Spleen (tissue), 11 donors: ENCODE measurements at regions not wholly inside any gene's neighbourhood (a gene's known extent, or its start where the extent isn't known, plus 50 kb on each side); places are given as distances from the start of the nearest gene placed in this dataset.

ENCODE experiments used
- DNase-seq: peaks from one replicate; pipeline ENCODE4 v3.0.0-alpha.2; 2020
- H3K27ac ChIP-seq, 8 donors: fragments of 200-600 bp; sonication (generic) in 7 of 8; 1 replicate in 4 of 8; 2 replicates in 4 of 8; pipeline versions ENCODE4 v1.5.0 to v1.8.0; 2016 to 2021; ENCODE audit warnings: inconsistent platforms in 4 of 8, mild to moderate bottlenecking in 4 of 8, moderate library complexity in 1 of 8
- H3K27me3 ChIP-seq, 7 donors: fragments of 200-600 bp; sonication (generic) in 6 of 7; replicated peaks in 1 of 7; 1 replicate in 4 of 7; 2 replicates in 3 of 7; pipeline versions ENCODE4 v1.5.0 to v1.8.0; 2016 to 2021; ENCODE audit warnings: inconsistent platforms in 3 of 7, mild to moderate bottlenecking in 1 of 7
- H3K36me3 ChIP-seq, 6 donors: fragments of 200-600 bp; sonication (generic) in 5 of 6; 1 replicate in 4 of 6; 2 replicates in 2 of 6; pipeline versions ENCODE4 v1.5.0 to v1.8.0; 2016 to 2021; ENCODE audit warnings: inconsistent platforms in 2 of 6
- H3K4me1 ChIP-seq, 6 donors: fragments of 200-600 bp; sonication (generic) in 5 of 6; 1 replicate in 3 of 6; 2 replicates in 3 of 6; pipeline versions ENCODE4 v1.5.0 to v1.8.0; 2016 to 2021; ENCODE audit warnings: inconsistent platforms in 3 of 6
- H3K4me3 ChIP-seq, 8 donors: fragments of 200-600 bp; sonication (generic) in 7 of 8; 1 replicate in 4 of 8; 2 replicates in 4 of 8; pipeline versions ENCODE4 v1.5.0 to v1.8.0; 2016 to 2021; ENCODE audit warnings: inconsistent platforms in 4 of 8, mild to moderate bottlenecking in 4 of 8, moderate library complexity in 2 of 8
- H3K9me3 ChIP-seq, 8 donors: fragments of 200-600 bp; sonication (generic) in 7 of 8; 1 replicate in 4 of 8; 2 replicates in 4 of 8; pipeline versions ENCODE4 v1.5.0 to v1.8.0; 2016 to 2021; ENCODE audit warnings: inconsistent platforms in 4 of 8
- POLR2A ChIP-seq, 3 donors: fragments of 450-650 bp; IDR thresholded peaks; one replicate each; pipeline ENCODE4 v1.5.1; 2017; ENCODE audit warnings: antibody characterized with exemption in 3 of 3, mild to moderate bottlenecking in 1 of 3
- POLR2AphosphoS5 ChIP-seq, 3 donors: sonication (generic); formaldehyde crosslinking; IDR thresholded peaks; one replicate each; pipeline ENCODE4 v1.5.1; 2017; ENCODE audit warnings: antibody characterized with exemption in 3 of 3
- WGBS, 5 donors: extraction: QIAGEN DNeasy Blood & Tissue Kit in 3 of 5; methylation state at CpG; one replicate each; pipeline versions ENCODE4 v1.1.5 to v1.1.7; 2013 to 2018; 5-methylcytosine and 5-hydroxymethylcytosine counted together
- intact Hi-C: fragments of 100-400 bp; cut with DNase I; formaldehyde crosslinking; loops from one replicate; pipeline ENCODE4 v1.15.0; 2023; ENCODE audit warnings: low total_unique reads
- TF ChIP-seq, protein P1 (sequence below), 11 experiments: fragments of 200-600 bp in 7 of 11; fragments of 450-650 bp in 4 of 11; sonication (generic) in 4 of 11; IDR thresholded peaks in 8 of 11; conservative IDR thresholded peaks in 3 of 11; 1 replicate in 7 of 11; 2 replicates in 4 of 11; pipeline versions ENCODE4 v1.4.0 to v1.8.0; 2016 to 2021; ENCODE audit warnings: antibody characterized with exemption in 11 of 11, inconsistent platforms in 4 of 11, mild to moderate bottlenecking in 1 of 11
- donor health status: healthy with polysubstance abuse.
- donor health status: DM: no; HTN: no; CAD: no; lungs with moderate emphysema.
- donor health status: DM: no; HTN: no; CAD: no.
- donor health status: Bipolar disorder and iron deficiency.
- donor health status: healthy.
- donor health status: DM: no; HTN: no; CAD: no.
- donor health status: DM: yes; HTN: yes; CAD: no.

DNA sequence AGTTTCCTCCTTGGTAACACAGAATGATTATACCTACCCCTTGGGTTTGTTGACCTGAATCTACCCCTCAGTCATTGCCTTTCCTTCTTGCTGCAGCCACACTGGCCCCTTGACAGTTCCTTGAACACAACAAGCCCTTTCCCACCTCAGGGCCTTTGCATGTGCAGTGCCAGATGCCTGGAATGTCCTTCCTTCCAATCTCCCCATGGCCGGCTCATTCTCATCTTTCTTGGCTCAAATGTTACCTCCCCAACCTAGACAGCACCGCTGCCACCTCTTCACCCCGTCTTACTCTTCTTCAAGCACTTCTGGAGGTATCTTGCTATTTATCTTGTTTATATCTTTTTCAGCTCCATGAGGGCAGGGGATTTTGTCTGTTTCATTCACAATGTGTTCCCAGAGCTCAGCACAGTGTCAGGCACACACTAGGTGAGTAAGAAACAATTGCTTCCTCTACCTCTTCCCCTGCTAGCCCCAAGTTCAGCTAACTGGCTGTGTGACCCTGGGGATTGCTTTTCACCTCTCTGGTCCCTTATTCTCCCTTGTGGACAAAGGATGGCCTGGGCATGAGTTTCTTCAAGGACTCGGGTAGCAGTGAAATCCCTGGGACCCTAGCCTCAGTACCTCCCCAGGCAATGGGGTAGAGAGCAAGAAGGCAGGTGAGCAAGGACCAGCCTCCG lies 121.5 kb downstream of the CEBPB start:
- peak; percentile 25 for DNase-seq
- no peak overlapping the region for H3K4me3 ChIP-seq
- no peaks in the 10 kb centered on the region for H3K36me3 ChIP-seq
- TF ChIP-seq POLR2A (IDR thresholded peaks at IDR 0.05) = no peak
- TF ChIP-seq POLR2AphosphoS5 (IDR thresholded peaks at IDR 0.05) = no peak
- TF ChIP-seq, protein P1, sequence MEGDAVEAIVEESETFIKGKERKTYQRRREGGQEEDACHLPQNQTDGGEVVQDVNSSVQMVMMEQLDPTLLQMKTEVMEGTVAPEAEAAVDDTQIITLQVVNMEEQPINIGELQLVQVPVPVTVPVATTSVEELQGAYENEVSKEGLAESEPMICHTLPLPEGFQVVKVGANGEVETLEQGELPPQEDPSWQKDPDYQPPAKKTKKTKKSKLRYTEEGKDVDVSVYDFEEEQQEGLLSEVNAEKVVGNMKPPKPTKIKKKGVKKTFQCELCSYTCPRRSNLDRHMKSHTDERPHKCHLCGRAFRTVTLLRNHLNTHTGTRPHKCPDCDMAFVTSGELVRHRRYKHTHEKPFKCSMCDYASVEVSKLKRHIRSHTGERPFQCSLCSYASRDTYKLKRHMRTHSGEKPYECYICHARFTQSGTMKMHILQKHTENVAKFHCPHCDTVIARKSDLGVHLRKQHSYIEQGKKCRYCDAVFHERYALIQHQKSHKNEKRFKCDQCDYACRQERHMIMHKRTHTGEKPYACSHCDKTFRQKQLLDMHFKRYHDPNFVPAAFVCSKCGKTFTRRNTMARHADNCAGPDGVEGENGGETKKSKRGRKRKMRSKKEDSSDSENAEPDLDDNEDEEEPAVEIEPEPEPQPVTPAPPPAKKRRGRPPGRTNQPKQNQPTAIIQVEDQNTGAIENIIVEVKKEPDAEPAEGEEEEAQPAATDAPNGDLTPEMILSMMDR (IDR thresholded peaks at IDR 0.05 in 8 of 11, conservative IDR thresholded peaks at IDR 0.05 in 3 of 11) = no peak
- H3K9me3 ChIP-seq = no peaks in the 10 kb centered on the region
- intact Hi-C loops = no loop called here
- H3K27me3 ChIP-seq = peaks cover 0 to 20% (median 0%) of the 10 kb centered on the region in 7 donors
- H3K4me1 ChIP-seq = peaks cover 0 to 44% (median 20%) of the 10 kb centered on the region in 6 donors
- H3K27ac ChIP-seq = peak overlapping the region in 7 of 8 donors; percentile 60 to 89 (median 83)
- 70 to 89% (median 84%) methylated on average over 5 of the region's 5 CpGs for WGBS, 5 donors

DNA sequence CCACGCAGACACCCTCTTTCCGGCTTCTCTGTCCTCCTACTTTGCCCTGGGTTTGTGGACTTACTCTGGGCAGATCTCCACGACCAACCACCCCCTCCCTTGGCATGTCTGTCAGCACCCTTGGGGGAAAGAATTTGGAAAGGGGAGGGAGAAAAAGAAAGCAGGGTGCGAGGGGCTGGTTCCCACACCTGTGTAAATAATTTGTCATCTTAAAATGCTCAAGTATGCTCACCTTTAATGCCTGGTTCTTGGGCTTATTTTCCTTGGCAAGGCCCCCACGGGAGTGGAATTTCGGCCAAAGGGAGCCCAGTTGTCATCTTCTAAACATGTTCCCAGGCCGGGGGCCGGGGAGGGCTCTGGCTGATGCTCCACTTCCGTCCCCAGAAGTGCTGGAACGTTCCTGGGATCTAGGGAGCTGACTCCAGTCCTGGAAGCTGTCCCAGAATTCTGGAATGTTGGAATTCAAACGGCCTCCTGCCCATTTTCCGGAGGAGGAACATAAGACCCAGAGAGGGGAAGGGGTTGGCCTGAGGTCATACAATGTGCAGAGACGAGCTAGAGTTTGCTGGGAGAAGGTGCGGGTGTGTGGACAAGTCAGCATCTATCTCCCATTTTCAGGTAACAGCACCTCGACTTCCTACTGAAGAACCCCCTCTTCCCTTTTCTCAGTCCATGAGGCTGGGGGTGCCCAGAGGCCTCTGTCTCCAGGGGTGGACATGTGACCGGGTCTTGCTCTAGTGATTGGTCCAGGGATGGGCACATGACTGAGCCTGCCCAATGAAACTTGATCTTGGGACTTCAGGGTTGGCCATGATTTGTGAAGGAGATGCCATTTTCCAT lies 122.3 kb downstream of the CEBPB start:
- Histone ChIP-seq H3K27me3 (peaks cover 0 to 27% (median 0%) of the 10 kb centered on the region in 7 donors), H3K27ac (peak overlapping the region in 7 of 8 donors; percentile 60 to 89 (median 83)), H3K4me3 (no peak overlapping the region), H3K9me3 (no peaks in the 10 kb centered on the region), H3K36me3 (no peaks in the 10 kb centered on the region), H3K4me1 (peaks cover 0 to 44% (median 17%) of the 10 kb centered on the region in 6 donors)
- intact Hi-C loops = no loop called here
- DNase-seq = peak; percentile 7
- TF ChIP-seq POLR2AphosphoS5 (IDR thresholded peaks at IDR 0.05) (peak in 2 of 3 donors; percentile 59 to 64), POLR2A (IDR thresholded peaks at IDR 0.05) (no peak)
- 61 to 86% (median 69%) methylated on average over 14 to 16 of the region's 16 CpGs for WGBS, 5 donors

DNA sequence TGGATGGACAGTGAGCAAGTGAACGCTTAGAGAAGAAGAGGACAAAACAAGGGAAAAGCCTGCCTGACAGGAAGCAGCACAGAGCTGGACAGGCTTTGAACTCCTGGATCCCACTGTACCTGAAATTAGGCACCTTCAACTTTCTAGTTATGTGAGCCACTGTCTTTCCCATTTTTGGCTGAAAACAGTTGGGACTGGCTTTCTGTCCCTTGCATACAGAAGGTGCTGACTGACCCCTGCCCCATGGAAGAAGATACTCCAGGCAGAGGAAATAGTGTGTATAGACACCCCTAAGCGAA lies 122.8 kb downstream of the CEBPB start:
- peaks cover 0 to 31% (median 0%) of the 10 kb centered on the region in 7 donors for H3K27me3 ChIP-seq
- no peaks in the 10 kb centered on the region for H3K36me3 ChIP-seq
- no peak overlapping the region for H3K4me3 ChIP-seq
- DNase-seq = peak; percentile 42
- peak overlapping the region in 6 of 8 donors; percentile 49 to 89 (median 74) for H3K27ac ChIP-seq
- intact Hi-C loops = no loop called here
- H3K4me1 ChIP-seq = peaks cover 0 to 41% (median 13%) of the 10 kb centered on the region in 6 donors
- H3K9me3 ChIP-seq = no peaks in the 10 kb centered on the region
- 83 to 88% (median 85%) methylated on average over 2 of the region's 2 CpGs for WGBS, 5 donors
- TF ChIP-seq, protein P1 (IDR thresholded peaks at IDR 0.05 in 8 of 11, conservative IDR thresholded peaks at IDR 0.05 in 3 of 11) = no peak
- TF ChIP-seq POLR2AphosphoS5 (IDR thresholded peaks at IDR 0.05) (no peak), POLR2A (IDR thresholded peaks at IDR 0.05) (no peak)

DNA sequence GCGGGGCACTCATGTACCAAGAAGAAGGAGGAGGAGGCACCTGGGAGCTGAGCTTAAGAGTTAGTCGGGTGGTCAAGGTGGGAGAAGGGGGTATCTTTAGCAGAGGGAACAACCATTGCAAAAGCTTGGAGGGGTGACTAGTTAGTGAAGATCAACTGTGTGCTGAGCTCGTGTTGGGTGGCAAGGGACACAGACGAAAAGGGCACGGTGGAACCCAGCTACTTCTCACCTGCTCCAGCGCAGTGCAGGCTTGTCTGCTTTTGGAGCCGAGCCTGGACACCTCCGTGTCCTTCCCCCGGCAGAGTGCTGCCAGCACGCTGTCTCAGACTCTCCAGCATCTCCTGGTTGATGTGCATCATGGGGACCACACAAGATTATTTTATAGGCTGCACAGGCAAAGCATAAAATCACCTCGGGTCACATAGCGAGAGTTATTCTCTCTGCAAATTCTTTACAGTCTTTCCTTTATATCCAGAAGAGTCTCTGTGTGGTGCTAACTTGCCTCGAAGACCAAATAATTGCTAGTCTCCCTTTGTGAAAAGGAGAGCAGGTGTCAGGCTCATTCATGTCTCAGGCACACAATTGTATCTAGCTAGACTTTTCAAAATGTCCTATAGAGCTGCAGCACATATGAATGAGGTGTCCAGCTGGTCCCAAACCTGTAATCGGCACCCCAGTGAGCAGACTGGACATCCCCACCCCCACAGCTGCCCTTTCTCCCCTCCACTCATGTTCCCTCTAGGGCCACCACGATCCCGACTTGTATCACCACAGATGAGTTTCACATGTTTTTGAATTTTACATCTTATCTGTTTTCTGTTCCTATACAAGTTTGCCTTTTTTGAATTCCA lies 123.4 kb downstream of the CEBPB start:
- TF ChIP-seq, protein P1 (IDR thresholded peaks at IDR 0.05 in 8 of 11, conservative IDR thresholded peaks at IDR 0.05 in 3 of 11) = no peak
- no peak for TF ChIP-seq POLR2AphosphoS5 (IDR thresholded peaks at IDR 0.05)
- TF ChIP-seq POLR2A (IDR thresholded peaks at IDR 0.05) = no peak
- WGBS, 5 donors = 84 to 92% (median 89%) methylated on average over 16 of the region's 16 CpGs
- intact Hi-C loops = no loop called here
- H3K27ac ChIP-seq = peak overlapping the region in 4 of 8 donors; percentile 49 to 89 (median 84)
- no peak overlapping the region for H3K4me3 ChIP-seq
- H3K9me3 ChIP-seq = no peaks in the 10 kb centered on the region
- DNase-seq = peak; percentile 59
- peaks cover 0 to 35% (median 13%) of the 10 kb centered on the region in 6 donors for H3K4me1 ChIP-seq
- H3K36me3 ChIP-seq = no peaks in the 10 kb centered on the region
- peaks cover 0 to 31% (median 0%) of the 10 kb centered on the region in 7 donors for H3K27me3 ChIP-seq
